Lower leg skin (tissue), 4 donors: ENCODE measurements at regions not wholly inside any gene's neighbourhood (a gene's known extent, or its start where the extent isn't known, plus 50 kb on each side); places are given as distances from the start of the nearest gene placed in this dataset.

Source experiments
- DNase-seq, 2 donors: peaks; one replicate each; pipeline ENCODE4 v3.0.0-alpha.2; 2019; ENCODE audit warnings: low spot score in 2 of 2
- H3K4me3 ChIP-seq: fragments of 200-600 bp; sonication (generic); 2 replicates; pipeline ENCODE4 v1.5.1; 2017; ENCODE audit warnings: mild to moderate bottlenecking, low read depth; ENCODE audit not compliant: poor library complexity, severe bottlenecking
- POLR2A ChIP-seq, 2 donors: fragments of 450-650 bp; IDR thresholded peaks; one replicate each; pipeline ENCODE4 v1.6.1; 2016 to 2017; ENCODE audit warnings: antibody characterized with exemption in 2 of 2, mild to moderate bottlenecking in 1 of 2, moderate library complexity in 1 of 2
- WGBS, 2 donors: methylation state at CpG; one replicate each; pipeline ENCODE4 v1.1.5; 2018; 5-methylcytosine and 5-hydroxymethylcytosine counted together
- intact Hi-C: fragments of 100-400 bp; cut with DNase I; formaldehyde crosslinking; loops from one replicate; pipeline ENCODE4 v1.15.0; 2023; ENCODE audit warnings: low total_unique reads
- TF ChIP-seq, protein P1 (sequence below), 3 donors: fragments of 450-650 bp; IDR thresholded peaks; one replicate each; pipeline ENCODE4 v1.5.1; 2016; ENCODE audit warnings: antibody characterized with exemption in 3 of 3, mild to moderate bottlenecking in 3 of 3, moderate library complexity in 2 of 3

DNA sequence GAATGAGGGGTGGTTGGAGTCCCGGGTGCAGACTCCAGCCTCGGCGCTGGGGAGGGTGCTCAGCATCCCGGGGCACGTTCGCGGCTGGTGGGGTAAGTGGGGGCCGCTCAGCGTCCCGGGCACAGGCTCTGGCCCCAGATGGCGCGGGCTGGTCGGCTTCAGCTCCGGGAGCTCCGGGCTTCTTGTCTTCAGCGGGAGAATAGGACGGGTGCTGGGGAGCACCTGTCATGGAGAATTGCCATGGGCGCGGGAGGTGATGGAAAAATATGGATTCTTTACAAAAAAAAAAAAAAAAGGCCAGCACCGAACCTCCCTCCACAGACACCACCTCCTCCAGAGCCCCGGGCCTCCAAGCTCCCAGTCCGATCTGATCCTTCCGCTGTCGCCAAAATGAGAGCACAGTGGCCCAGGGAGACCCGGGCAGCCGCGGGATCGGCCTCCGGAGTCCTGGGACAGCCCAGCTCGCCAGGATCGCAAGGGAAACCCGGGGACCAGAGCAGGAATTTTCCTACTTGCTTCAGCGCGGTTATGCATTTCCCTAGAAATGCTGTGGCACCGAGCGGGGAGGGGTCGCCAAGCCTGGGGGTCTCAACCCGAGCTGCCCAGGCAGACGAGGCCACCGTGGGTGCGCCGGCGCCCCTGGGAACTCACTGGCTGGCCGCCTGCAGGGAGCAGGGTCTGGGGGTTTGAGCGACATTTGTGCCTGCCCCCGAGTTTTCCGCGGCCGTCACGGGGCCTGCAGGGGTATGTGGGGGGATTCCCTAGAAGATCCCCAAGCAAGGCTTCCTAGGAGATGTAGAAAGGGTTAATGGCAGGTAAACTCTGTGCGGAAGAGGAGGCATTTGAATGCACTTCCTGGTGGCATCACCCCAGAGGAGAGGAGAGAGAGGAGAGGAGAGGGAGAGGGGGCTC, 1336.9 kb downstream of the BRD1 start:
- intact Hi-C loops, result no loop called here
- peak overlapping the region; percentile 27 for H3K4me3 ChIP-seq
- TF ChIP-seq, protein P1, sequence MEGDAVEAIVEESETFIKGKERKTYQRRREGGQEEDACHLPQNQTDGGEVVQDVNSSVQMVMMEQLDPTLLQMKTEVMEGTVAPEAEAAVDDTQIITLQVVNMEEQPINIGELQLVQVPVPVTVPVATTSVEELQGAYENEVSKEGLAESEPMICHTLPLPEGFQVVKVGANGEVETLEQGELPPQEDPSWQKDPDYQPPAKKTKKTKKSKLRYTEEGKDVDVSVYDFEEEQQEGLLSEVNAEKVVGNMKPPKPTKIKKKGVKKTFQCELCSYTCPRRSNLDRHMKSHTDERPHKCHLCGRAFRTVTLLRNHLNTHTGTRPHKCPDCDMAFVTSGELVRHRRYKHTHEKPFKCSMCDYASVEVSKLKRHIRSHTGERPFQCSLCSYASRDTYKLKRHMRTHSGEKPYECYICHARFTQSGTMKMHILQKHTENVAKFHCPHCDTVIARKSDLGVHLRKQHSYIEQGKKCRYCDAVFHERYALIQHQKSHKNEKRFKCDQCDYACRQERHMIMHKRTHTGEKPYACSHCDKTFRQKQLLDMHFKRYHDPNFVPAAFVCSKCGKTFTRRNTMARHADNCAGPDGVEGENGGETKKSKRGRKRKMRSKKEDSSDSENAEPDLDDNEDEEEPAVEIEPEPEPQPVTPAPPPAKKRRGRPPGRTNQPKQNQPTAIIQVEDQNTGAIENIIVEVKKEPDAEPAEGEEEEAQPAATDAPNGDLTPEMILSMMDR (IDR thresholded peaks at IDR 0.05), result no peak
- TF ChIP-seq POLR2A (IDR thresholded peaks at IDR 0.05), result no peak
- 4 to 6% methylated on average over 41 to 48 of the region's 51 CpGs for WGBS, 2 donors
- DNase-seq, result peak in 1 of 2 donors; percentile 84

DNA sequence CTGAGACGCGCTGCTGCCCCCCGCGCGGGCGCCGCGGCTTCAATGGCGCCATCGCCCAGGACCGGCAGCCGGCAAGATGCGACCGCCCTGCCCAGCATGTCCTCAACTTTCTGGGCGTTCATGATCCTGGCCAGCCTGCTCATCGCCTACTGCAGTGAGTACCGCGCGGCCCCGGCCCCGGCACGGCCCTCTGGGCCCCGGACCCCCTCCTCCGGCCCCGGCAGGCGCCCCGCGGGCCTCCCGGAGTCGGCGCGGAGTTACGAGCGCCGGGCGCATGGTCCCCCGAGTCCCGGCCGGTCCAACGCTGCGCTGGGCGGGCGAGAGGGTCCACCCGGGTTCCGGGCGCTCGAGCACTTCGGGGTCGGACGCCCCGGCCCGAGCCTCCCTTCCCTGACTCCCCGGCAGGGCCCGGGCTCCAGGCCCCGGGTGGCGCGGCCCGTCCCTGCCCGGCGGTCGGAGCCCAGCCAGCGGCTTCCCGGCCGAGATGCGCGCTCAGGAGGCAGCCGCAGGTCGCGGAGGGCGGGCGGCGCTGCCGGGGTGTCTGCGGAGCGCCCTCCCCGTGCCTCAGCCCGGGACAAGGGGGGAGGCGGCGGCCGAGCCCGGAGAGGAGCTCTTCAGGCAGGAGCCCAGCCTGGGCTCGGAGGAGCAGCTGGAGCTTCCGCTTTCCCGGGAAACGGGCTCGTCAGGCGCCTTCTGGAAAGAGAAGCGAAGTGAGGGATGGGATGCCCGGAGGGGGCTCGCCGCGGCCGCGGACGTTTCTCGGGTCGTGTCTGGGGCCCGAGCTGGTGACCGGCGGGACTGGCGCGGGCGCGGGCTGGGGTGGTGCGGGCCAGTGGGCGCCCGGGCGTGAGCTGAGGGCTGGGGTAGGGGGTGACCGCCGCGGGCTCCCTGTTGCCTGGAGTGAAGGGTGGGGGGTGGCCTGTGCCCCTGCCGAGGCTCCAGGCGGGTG, 1337.8 kb downstream of the BRD1 start:
- WGBS, 2 donors, result 0 to 1% methylated on average over 25 to 65 of the region's 113 CpGs
- H3K4me3 ChIP-seq, result peak overlapping the region; percentile 27
- TF ChIP-seq, protein P1 (IDR thresholded peaks at IDR 0.05), result no peak
- TF ChIP-seq POLR2A (IDR thresholded peaks at IDR 0.05), result no peak
- intact Hi-C loops, result no loop called here
- peak in 1 of 2 donors; percentile 86 for DNase-seq

DNA sequence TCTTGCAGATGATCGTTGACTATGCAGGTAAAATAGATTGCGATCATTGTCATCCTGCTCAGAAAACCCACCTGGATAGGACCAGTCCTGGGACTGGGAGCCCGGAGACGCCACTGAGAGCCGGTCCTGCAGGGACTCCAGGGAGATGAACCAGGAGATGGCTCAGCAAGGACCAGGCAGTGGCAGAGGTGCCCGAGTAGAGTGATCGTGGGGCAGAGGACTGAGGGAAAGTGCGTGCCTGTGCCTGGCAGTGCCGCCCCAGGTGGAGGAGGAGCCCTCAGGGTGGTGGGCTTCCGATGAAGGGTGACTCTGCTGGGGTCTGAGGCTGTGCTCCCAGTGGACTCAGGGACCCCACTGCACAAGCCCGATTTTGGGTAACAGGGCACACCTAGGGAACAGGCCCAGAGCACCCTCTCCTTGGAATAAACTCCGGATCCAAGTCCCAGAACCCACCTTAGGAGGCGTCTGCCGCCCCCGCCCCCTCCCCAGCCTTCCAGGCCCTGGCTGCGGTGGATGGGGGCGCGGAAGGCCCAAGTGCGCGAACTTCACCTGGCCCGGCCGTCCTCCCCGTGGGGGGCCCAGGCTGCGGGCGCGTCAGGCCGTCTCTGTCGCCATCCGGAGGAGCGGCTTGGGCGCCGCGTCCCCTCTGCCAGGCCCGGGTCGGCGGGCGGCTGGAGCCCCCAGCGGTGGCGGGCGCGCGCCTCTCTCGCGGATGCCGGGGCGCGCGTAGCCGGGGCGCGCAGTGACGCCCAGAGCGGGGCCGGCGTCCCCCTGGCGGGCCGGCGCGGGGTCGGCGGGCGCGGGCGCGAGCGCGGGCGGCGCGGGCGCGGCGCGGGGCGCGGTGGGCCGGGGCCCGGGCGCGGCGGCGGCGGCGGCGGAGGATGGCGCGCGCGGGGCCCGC, 1338.8 kb downstream of the BRD1 start:
- TF ChIP-seq, protein P1 (IDR thresholded peaks at IDR 0.05), result no peak
- no peak for TF ChIP-seq POLR2A (IDR thresholded peaks at IDR 0.05)
- no peak overlapping the region for H3K4me3 ChIP-seq
- intact Hi-C loops, result no loop called here
- peak in 1 of 2 donors; percentile 83 for DNase-seq
- 19 to 70% methylated on average over 12 to 33 of the region's 90 CpGs for WGBS, 2 donors

DNA sequence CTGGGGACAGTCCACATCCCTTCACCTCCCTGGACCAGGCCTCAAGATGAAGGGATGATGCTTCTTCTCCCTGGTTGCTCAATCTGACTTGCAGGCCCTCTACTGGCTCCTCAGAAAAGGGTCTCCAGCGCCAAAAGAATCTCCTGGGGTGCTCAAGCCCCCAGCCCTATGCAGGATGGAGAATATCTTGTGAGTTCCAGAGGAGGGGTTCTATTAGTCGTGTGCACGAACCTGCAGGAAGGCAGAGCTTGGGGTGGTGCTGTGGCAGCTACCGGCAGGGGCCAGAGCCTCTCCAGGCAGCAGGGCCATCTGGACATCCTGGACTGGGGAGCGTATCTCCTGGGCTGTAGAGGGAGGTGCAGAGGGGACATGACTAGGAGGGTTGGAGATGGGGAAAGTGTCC, 1339.5 kb downstream of the BRD1 start:
- no peak for TF ChIP-seq POLR2A (IDR thresholded peaks at IDR 0.05)
- TF ChIP-seq, protein P1 (IDR thresholded peaks at IDR 0.05), result no peak
- 50 to 57% methylated on average over 5 of the region's 5 CpGs for WGBS, 2 donors
- intact Hi-C loops, result no loop called here
- no peak overlapping the region for H3K4me3 ChIP-seq
- peak in 1 of 2 donors; percentile 63 for DNase-seq

DNA sequence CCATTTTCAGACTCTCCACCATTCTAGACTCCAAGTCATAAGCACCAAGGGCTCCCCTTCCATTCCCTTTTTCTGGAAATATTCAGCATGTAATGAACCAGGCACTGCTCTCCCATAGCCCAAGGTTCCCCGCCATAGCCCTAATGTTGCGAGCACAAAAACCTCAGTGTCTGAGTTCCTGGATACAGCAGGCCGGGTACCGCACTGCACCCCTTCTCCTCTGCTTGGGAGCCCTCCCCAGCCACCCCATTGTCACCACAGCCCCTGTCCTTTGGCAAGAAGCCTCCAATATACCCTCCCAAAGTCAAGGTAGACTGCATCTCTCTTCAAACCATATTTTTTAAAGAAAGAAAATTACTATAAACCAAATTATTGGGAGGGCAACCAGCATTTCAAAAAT, 1341.1 kb downstream of the BRD1 start:
- no peak overlapping the region for H3K4me3 ChIP-seq
- 92 to 95% methylated on average over 4 of the region's 4 CpGs for WGBS, 2 donors
- intact Hi-C loops, result no loop called here
- DNase-seq, result peak in 1 of 2 donors; percentile 70
- TF ChIP-seq, protein P1 (IDR thresholded peaks at IDR 0.05), result no peak
- no peak for TF ChIP-seq POLR2A (IDR thresholded peaks at IDR 0.05)
